ENCODE measurements at regions not wholly inside any gene's neighbourhood (a gene's known extent, or its start where the extent isn't known, plus 50 kb on each side); places are given as distances from the start of the nearest gene placed in this dataset.

- DNase-seq (ENCODE audit: low spot score) = no peak
Measured at GRCh38 chr18:41231681-41232080, 723.4 kb upstream of the PIK3C3 start.

GRCh38 chr18:41227993-41228392, 727.0 kb upstream of the PIK3C3 start:
- no peak for DNase-seq (ENCODE audit: low spot score)

- no peak for DNase-seq (ENCODE audit: low spot score)
Measured at GRCh38 chr18:41226911-41227310, 728.1 kb upstream of the PIK3C3 start.

GRCh38 chr18:41226186-41226585, 728.8 kb upstream of the PIK3C3 start:
- DNase-seq (ENCODE audit: low spot score) = no peak

- no peak for DNase-seq (ENCODE audit: low spot score)
Measured at GRCh38 chr18:41216341-41217003, 738.6 kb upstream of the PIK3C3 start.

GRCh38 chr18:41207706-41208105, 747.3 kb upstream of the PIK3C3 start:
- DNase-seq (ENCODE audit: low spot score) = no peak

- no peak for DNase-seq (ENCODE audit: low spot score)
Measured at GRCh38 chr18:41206341-41206830, 748.6 kb upstream of the PIK3C3 start.

- DNase-seq (ENCODE audit: low spot score) = no peak
Measured at GRCh38 chr18:41199212-41199611, 755.8 kb upstream of the PIK3C3 start.

- no peak for DNase-seq (ENCODE audit: low spot score)
Measured at GRCh38 chr18:41197967-41198366, 757.1 kb upstream of the PIK3C3 start.

- DNase-seq (ENCODE audit: low spot score) = no peak
Measured at GRCh38 chr18:41170346-41170745, 784.7 kb upstream of the PIK3C3 start.

GRCh38 chr18:41165625-41166024, 789.4 kb upstream of the PIK3C3 start:
- DNase-seq (ENCODE audit: low spot score) = no peak

- no peak for DNase-seq (ENCODE audit: low spot score)
Measured at GRCh38 chr18:41162781-41163180, 792.3 kb upstream of the PIK3C3 start.

- DNase-seq (ENCODE audit: low spot score) = no peak
Measured at GRCh38 chr18:41162191-41162590, 792.8 kb upstream of the PIK3C3 start.

- no peak for DNase-seq (ENCODE audit: low spot score)
Measured at GRCh38 chr18:41155910-41156851, 798.9 kb upstream of the PIK3C3 start.

GRCh38 chr18:41155025-41155424, 800.0 kb upstream of the PIK3C3 start:
- DNase-seq (ENCODE audit: low spot score) = no peak

GRCh38 chr18:41153871-41154270, 801.2 kb upstream of the PIK3C3 start:
- DNase-seq (ENCODE audit: low spot score) = no peak

- no peak for DNase-seq (ENCODE audit: low spot score)
Measured at GRCh38 chr18:41150316-41150715, 804.7 kb upstream of the PIK3C3 start.

GRCh38 chr18:41146301-41146700, 808.7 kb upstream of the PIK3C3 start:
- no peak for DNase-seq (ENCODE audit: low spot score)

- no peak for DNase-seq (ENCODE audit: low spot score)
Measured at GRCh38 chr18:41145516-41145915, 809.5 kb upstream of the PIK3C3 start.

GRCh38 chr18:41144441-41144840, 810.6 kb upstream of the PIK3C3 start:
- DNase-seq (ENCODE audit: low spot score) = no peak

GRCh38 chr18:41140506-41140905, 814.5 kb upstream of the PIK3C3 start:
- DNase-seq (ENCODE audit: low spot score) = no peak

- DNase-seq (ENCODE audit: low spot score) = no peak
Measured at GRCh38 chr18:41135146-41135545, 819.9 kb upstream of the PIK3C3 start.

GRCh38 chr18:41134426-41134825, 820.6 kb upstream of the PIK3C3 start:
- no peak for DNase-seq (ENCODE audit: low spot score)
